AG04449 (cell line): ENCODE measurements at regions not wholly inside any gene's neighbourhood (a gene's known extent, or its start where the extent isn't known, plus 50 kb on each side); places are given as distances from the start of the nearest gene placed in this dataset.

Experiments
- CTCF ChIA-PET: fragments of 350-600 bp; formaldehyde crosslinking; extraction: SDS; loops from one replicate; lab custom pipeline; 2021; ENCODE audit warnings: antibody characterized with exemption; lab: Yijun Ruan, JAX
- POLR2A ChIA-PET: fragments of 400-600, 350-600 bp; formaldehyde crosslinking; extraction: SDS; loops from one replicate; lab custom pipeline; 2020; ENCODE audit warnings: antibody characterized with exemption, inconsistent platforms; lab: Yijun Ruan, JAX
- DNase-seq: peaks from one replicate; pipeline ENCODE4 v3.0.0-alpha.2; 2010; ENCODE audit warnings: low read depth, low spot score
- H3K4me3 ChIP-seq: 2 replicates; pipeline ENCODE4 v1.5.1; 2011; ENCODE audit warnings: low read depth, mild to moderate bottlenecking, control low read depth, low read length
- TF ChIP-seq, protein P1 (sequence below): IDR thresholded peaks from one replicate; pipeline ENCODE4 v1.5.1; 2011; ENCODE audit warnings: mild to moderate bottlenecking, moderate library complexity, low read length, control low read depth, inconsistent platforms; ENCODE audit not compliant: insufficient read depth; ENCODE audit errors: missing control alignments

DNA sequence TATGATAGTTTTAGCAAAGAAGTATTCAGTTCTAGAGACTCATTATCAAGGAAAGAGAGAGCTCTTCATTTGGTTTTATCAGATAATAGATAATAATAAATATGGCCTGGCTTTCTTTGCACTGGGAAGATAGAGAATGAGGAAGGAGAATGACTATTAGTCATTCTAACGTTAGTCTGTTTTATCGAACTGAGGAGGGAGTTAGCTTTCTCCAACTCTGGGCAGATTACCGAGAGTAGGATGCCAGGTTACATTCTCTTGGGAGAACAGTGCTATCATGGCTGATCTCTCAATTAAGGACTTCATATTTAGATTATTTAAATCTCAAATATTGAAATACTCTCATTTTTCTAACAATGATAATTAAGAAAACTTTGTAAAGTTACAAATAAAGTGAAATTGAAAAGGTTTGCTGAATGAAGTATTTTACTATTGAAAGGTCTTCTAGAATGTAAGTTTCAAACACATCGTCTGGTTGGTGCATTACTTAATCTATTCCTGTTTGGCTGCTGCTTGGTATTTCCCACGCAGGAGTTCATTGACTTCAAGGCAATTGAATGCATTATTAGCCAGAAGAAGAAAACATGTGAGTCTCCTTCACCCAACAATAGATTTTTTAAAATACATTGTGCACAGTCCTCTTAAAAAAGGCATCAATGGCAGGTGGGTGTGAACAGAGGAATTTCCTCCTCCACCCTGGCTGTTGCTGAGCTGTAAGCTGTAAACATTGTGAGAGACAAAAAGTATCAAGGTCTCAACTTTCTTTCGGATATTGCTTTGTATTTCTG, 140.8 kb downstream of the C9orf152 start:
- H3K4me3 ChIP-seq = no peak overlapping the region
- TF ChIP-seq, protein P1, sequence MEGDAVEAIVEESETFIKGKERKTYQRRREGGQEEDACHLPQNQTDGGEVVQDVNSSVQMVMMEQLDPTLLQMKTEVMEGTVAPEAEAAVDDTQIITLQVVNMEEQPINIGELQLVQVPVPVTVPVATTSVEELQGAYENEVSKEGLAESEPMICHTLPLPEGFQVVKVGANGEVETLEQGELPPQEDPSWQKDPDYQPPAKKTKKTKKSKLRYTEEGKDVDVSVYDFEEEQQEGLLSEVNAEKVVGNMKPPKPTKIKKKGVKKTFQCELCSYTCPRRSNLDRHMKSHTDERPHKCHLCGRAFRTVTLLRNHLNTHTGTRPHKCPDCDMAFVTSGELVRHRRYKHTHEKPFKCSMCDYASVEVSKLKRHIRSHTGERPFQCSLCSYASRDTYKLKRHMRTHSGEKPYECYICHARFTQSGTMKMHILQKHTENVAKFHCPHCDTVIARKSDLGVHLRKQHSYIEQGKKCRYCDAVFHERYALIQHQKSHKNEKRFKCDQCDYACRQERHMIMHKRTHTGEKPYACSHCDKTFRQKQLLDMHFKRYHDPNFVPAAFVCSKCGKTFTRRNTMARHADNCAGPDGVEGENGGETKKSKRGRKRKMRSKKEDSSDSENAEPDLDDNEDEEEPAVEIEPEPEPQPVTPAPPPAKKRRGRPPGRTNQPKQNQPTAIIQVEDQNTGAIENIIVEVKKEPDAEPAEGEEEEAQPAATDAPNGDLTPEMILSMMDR = no peak
- no peak for DNase-seq
- CTCF ChIA-PET = interaction anchor here (1.1 kb wide), 1 partner anchor 9 kb away, joined by 4 read pairs; no protein-coding TSS in a partner anchor
- POLR2A ChIA-PET = interaction anchor here (0.6 kb wide), 1 partner anchor 41 kb away, joined by 4 read pairs; no protein-coding TSS in a partner anchor

DNA sequence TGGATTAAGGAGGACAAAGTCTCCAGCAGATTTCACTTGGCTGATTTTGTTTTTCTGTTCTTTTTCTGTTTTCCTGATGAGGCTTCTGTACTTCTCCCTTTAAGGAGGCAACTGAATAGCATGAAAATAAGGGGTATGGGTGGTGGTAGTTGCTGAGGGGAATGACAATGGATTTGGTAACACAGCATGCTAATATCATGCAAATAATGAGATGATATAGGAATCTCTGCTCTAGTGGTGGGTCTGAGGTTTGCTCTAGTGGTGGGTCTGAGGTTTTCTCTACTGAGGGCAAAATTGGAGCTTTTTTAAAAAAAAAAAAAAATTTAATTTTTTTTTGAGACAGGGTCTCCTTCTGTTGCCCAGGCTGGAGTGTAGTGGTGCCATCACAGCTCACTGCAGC, 139.7 kb downstream of the C9orf152 start:
- CTCF ChIA-PET = interaction anchor here (0.9 to 1.7 kb wide), 3 partner anchors 18 to 164 kb away, joined by 3 to 4 read pairs (median 3); no protein-coding TSS in a partner anchor
- TF ChIP-seq, protein P1 = no peak

DNA sequence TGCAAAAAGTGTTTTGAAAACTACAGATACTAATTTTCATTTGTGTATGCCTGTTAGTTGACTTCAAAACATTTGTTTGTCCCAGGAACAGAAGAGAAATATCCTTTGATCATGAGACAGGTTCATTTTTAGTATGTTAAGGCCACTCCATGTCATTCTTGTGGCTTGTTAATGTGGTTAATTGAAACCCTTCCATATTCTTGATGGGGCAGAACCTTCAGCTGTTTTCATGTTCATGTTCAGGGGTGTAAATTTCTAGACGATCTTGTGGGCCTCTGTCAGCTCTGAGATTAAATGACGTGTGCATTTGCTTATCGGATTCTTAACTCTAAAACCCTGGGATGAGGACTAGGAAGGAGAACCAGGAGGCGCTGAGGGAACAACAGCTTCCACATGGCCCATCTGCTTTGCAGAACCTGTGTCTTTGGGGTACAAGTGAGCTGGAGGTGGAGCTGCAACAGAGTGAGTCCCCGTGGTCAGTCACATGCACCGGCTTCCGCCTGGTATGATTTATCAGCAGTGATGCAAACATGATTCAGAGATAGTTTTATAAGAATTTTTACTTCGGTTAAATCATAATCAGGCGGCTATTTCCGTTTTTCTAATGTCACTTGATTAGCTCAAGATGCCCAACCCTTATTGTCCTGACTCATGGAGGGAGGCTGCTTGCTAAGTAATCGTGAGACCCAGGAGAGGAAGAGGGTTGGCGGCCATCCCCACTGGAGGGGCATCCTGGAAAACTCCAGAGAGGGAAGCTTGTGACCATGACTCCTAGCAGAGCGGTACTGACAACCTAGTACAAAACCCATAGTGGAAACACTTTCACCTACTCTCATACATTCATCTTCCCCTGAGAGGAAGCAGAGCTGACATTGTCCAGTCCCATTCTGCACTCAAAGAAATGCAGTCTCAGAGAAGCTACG, 138.4 kb downstream of the C9orf152 start:
- DNase-seq = peak; percentile 76
- ChIA-PET CTCF (interaction anchor here (0.8 to 2.4 kb wide), 6 partner anchors 15 to 170 kb away, joined by 3 to 9 read pairs (median 3); no protein-coding TSS in a partner anchor), POLR2A (interaction anchor here (0.6 to 2.3 kb wide), 7 partner anchors 8 to 1323 kb away, joined by 3 to 8 read pairs (median 3); no protein-coding TSS in a partner anchor)
- TF ChIP-seq, protein P1 = no peak
- peak overlapping the region; percentile 12 for H3K4me3 ChIP-seq

More for the DNA sequence above, 139.7 kb downstream of the C9orf152 start:
- POLR2A ChIA-PET = interaction anchor here (2.3 kb wide), 1 partner anchor 19 kb away, joined by 8 read pairs; no protein-coding TSS in a partner anchor
- DNase-seq = no peak
- no peak overlapping the region for H3K4me3 ChIP-seq

- TF ChIP-seq, protein P1 = no peak
- DNase-seq = no peak
- ChIA-PET POLR2A (no interaction called here), CTCF (interaction anchor here (1.2 to 1.7 kb wide), 2 partner anchors 11 to 56 kb away, joined by 3 to 4 read pairs; no protein-coding TSS in a partner anchor)
- no peak overlapping the region for H3K4me3 ChIP-seq
Observed at GRCh38 chr9:110072597-110073355, 135.2 kb downstream of the C9orf152 start.

- DNase-seq = no peak
- CTCF ChIA-PET = interaction anchor here (1.2 to 1.7 kb wide), 3 partner anchors 11 to 166 kb away, joined by 3 to 5 read pairs (median 4); no protein-coding TSS in a partner anchor
- H3K4me3 ChIP-seq = no peak overlapping the region
- POLR2A ChIA-PET = no interaction called here
- TF ChIP-seq, protein P1 = no peak
Observed at GRCh38 chr9:110073356-110073905, 134.5 kb downstream of the C9orf152 start.
